ENCODE measurements at regions not wholly inside any gene's neighbourhood (a gene's known extent, or its start where the extent isn't known, plus 50 kb on each side); places are given as distances from the start of the nearest gene placed in this dataset.
"Not testable (repeated sequence)": the region's sequence is repeated elsewhere in the genome, so short reads cannot be mapped to it uniquely, and the experiment has no call there.

DNA sequence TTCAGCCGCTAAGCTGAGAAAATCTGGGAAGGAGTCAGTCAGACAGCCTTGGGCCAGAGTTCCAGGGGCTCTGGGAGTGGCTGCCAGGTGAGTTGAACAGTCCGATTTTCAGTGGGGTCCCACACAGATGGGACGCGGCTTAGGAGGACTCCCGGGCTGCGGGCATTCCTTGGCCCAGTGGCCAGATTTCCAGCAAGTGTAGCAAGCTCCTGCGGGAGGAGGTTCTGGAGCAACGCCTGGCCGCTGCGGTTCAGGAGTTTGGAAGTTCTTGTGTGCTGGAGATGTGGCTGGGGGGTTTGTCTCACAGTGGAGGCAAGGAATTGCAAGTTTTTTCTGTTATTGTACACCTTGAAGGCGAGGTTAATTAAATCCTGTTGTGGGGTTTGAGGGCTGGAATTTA is 1020.1 kb upstream of the MANEA start:
- TF ChIP-seq, protein P1, sequence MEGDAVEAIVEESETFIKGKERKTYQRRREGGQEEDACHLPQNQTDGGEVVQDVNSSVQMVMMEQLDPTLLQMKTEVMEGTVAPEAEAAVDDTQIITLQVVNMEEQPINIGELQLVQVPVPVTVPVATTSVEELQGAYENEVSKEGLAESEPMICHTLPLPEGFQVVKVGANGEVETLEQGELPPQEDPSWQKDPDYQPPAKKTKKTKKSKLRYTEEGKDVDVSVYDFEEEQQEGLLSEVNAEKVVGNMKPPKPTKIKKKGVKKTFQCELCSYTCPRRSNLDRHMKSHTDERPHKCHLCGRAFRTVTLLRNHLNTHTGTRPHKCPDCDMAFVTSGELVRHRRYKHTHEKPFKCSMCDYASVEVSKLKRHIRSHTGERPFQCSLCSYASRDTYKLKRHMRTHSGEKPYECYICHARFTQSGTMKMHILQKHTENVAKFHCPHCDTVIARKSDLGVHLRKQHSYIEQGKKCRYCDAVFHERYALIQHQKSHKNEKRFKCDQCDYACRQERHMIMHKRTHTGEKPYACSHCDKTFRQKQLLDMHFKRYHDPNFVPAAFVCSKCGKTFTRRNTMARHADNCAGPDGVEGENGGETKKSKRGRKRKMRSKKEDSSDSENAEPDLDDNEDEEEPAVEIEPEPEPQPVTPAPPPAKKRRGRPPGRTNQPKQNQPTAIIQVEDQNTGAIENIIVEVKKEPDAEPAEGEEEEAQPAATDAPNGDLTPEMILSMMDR (IDR thresholded peaks at IDR 0.05; ENCODE audit: low read depth, low read length, missing input control): not testable (repeated sequence)
- TF ChIP-seq TAF1 (conservative IDR thresholded peaks at IDR 0.05); JUND (IDR thresholded peaks at IDR 0.05): not testable (repeated sequence)
- TF ChIP-seq, protein P2, sequence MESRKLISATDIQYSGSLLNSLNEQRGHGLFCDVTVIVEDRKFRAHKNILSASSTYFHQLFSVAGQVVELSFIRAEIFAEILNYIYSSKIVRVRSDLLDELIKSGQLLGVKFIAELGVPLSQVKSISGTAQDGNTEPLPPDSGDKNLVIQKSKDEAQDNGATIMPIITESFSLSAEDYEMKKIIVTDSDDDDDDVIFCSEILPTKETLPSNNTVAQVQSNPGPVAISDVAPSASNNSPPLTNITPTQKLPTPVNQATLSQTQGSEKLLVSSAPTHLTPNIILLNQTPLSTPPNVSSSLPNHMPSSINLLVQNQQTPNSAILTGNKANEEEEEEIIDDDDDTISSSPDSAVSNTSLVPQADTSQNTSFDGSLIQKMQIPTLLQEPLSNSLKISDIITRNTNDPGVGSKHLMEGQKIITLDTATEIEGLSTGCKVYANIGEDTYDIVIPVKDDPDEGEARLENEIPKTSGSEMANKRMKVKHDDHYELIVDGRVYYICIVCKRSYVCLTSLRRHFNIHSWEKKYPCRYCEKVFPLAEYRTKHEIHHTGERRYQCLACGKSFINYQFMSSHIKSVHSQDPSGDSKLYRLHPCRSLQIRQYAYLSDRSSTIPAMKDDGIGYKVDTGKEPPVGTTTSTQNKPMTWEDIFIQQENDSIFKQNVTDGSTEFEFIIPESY (IDR thresholded peaks at IDR 0.05): not testable (repeated sequence)
- TF ChIP-seq, protein P3, sequence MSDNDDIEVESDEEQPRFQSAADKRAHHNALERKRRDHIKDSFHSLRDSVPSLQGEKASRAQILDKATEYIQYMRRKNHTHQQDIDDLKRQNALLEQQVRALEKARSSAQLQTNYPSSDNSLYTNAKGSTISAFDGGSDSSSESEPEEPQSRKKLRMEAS (IDR thresholded peaks at IDR 0.05): not testable (repeated sequence)
